ENCODE measurements at regions not wholly inside any gene's neighbourhood (a gene's known extent, or its start where the extent isn't known, plus 50 kb on each side); places are given as distances from the start of the nearest gene placed in this dataset.

DNA sequence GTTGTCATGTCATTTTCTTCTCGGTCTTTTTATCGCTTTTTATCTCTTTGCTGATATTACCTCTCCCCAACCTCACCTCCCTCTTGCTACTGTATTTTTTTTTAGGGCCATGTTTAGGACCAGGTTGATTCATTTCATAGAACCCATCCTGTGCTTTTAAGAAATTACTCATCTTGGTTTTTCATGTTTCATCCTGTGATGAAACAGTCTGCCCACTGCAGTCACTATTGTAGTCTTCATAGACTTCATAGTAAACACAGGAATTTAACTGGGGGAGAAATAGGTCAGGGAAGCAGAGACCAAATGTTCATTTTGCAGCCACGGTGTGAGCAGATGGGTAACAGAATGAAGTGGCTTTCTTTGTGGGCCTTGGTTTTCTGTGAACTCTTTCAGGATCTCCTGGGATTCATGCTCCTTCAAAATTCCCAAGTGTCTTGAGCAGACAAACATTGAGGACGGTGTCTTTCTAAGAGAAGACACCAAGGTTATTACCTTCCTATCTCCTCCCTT, 161.8 kb downstream of the NAA11 start:
- TF ChIP-seq POLR2A (IDR thresholded peaks at IDR 0.05) = no peak
- TF ChIP-seq CTCF (IDR thresholded peaks at IDR 0.05) = no peak
